ENCODE measurements at regions not wholly inside any gene's neighbourhood (a gene's known extent, or its start where the extent isn't known, plus 50 kb on each side); places are given as distances from the start of the nearest gene placed in this dataset.

DNA sequence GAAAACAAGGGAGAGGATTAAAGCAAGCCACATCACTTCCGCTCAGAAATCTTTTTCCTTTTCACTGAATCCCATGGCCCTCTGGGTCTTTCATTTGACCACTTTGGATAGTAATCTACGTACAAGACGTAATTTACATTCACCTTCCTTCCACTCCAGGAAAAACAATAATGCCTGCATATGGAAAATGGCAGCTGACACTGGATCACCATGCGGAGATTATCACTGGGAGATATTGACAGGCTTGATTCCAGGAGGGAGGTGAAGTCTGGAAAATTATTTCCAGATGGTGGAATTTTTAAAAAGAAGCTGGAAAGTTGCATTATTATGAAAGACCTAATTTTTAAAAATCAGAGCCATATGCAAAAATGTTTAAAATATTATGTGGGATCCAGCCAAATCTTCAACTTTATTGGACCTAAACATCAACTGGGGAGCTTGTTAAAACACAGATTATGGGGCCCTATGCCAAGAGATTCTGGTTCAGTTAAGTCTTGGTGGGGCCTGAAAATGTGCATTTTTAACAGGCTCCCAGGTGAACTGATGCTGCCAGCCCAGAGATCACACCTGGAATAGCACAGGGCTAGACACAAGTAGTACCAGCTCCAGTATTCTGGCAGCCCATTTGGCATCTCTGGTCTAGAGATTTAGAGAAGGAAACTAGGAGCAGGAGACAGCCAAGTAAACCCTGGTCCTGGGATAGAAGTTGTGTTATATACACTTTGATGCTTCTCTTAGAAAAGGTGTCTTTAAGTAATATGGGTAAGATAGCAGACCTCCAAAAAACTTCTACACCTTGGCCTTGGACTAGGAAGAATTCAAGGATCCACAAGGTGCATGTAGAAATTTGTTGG lies 290.3 kb upstream of the LDB2 start:
- Histone ChIP-seq H3K4me3 (IDR thresholded peaks at IDR 0.05; ENCODE audit: insufficient read depth, low read depth, low read length) (no peak overlapping the region), H4K20me1 (ENCODE audit: insufficient read depth) (no peaks in the 10 kb centered on the region), H3K36me3 (ENCODE audit: insufficient read depth) (no peaks in the 10 kb centered on the region), H3K27ac (no peak overlapping the region), H3K9ac (no peak overlapping the region), H3K4me1 (ENCODE audit: low read depth, poor library complexity, severe bottlenecking) (no peaks in the 10 kb centered on the region), H3K4me2 (no peak overlapping the region), H2AFZ (ENCODE audit: low read depth) (no peak overlapping the region), H3K27me3 (ENCODE audit: insufficient read depth, low read depth) (no peaks in the 10 kb centered on the region), H3K79me2 (ENCODE audit: insufficient read depth, low read depth) (no peaks in the 10 kb centered on the region)
- TF ChIP-seq, protein P1, sequence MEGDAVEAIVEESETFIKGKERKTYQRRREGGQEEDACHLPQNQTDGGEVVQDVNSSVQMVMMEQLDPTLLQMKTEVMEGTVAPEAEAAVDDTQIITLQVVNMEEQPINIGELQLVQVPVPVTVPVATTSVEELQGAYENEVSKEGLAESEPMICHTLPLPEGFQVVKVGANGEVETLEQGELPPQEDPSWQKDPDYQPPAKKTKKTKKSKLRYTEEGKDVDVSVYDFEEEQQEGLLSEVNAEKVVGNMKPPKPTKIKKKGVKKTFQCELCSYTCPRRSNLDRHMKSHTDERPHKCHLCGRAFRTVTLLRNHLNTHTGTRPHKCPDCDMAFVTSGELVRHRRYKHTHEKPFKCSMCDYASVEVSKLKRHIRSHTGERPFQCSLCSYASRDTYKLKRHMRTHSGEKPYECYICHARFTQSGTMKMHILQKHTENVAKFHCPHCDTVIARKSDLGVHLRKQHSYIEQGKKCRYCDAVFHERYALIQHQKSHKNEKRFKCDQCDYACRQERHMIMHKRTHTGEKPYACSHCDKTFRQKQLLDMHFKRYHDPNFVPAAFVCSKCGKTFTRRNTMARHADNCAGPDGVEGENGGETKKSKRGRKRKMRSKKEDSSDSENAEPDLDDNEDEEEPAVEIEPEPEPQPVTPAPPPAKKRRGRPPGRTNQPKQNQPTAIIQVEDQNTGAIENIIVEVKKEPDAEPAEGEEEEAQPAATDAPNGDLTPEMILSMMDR (conservative IDR thresholded peaks at IDR 0.05; ENCODE audit: low read depth, low read length) = no peak

DNA sequence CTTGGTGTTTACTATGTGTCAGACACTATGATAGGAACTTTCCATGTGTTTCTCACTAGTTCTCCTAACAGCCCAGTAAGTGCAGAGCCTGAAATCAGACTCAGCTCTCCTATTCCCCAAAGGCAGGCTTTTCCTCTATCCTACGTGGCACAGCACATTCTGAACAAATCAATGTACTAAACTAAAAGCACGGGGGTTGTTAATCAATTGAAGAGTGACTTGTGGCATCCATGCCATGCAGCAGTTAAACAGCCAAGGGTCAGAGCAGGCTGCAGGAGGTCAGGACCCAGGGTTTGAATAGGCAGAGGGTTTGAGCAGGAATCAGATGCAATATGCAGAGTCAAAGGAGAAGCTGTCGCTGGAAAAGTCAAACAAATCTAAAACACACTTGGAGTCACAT lies 289.7 kb upstream of the LDB2 start:
- Histone ChIP-seq H3K4me1 (ENCODE audit: low read depth, poor library complexity, severe bottlenecking) (no peaks in the 10 kb centered on the region), H3K9ac (no peak overlapping the region), H3K27me3 (ENCODE audit: insufficient read depth, low read depth) (no peaks in the 10 kb centered on the region), H2AFZ (ENCODE audit: low read depth) (no peak overlapping the region), H3K27ac (no peak overlapping the region), H3K79me2 (ENCODE audit: insufficient read depth, low read depth) (no peaks in the 10 kb centered on the region), H3K4me3 (IDR thresholded peaks at IDR 0.05; ENCODE audit: insufficient read depth, low read depth, low read length) (no peak overlapping the region), H3K4me2 (no peak overlapping the region), H3K36me3 (ENCODE audit: insufficient read depth) (no peaks in the 10 kb centered on the region), H4K20me1 (ENCODE audit: insufficient read depth) (no peaks in the 10 kb centered on the region)
- TF ChIP-seq, protein P1 (conservative IDR thresholded peaks at IDR 0.05; ENCODE audit: low read depth, low read length) = no peak

DNA sequence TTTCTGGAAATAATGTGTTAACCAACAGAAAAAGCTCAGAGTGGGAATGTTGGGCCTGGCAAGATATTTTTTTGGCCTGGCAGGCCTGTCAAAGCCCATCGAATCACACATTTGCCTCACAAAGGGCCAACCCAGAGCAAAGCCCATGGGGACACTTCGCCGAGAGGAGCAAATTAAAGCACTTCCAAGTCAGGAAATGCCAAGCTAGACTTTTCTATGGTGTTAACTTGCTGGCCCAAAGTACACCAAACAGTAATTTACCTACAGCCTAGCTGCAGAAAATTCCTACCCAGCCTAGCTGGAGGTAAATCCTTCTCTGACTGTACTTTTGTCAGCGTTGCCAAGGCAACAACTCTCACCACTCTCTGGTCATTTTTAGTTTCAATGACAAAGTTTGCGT lies 288.6 kb upstream of the LDB2 start:
- no peak overlapping the region for H3K4me2 ChIP-seq
- no peaks in the 10 kb centered on the region for H3K36me3 ChIP-seq (ENCODE audit: insufficient read depth)
- H3K79me2 ChIP-seq (ENCODE audit: insufficient read depth, low read depth) = no peaks in the 10 kb centered on the region
- no peaks in the 10 kb centered on the region for H3K27me3 ChIP-seq (ENCODE audit: insufficient read depth, low read depth)
- TF ChIP-seq, protein P1 (conservative IDR thresholded peaks at IDR 0.05; ENCODE audit: low read depth, low read length) = no peak
- H3K4me3 ChIP-seq (IDR thresholded peaks at IDR 0.05; ENCODE audit: insufficient read depth, low read depth, low read length) = no peak overlapping the region
- H2AFZ ChIP-seq (ENCODE audit: low read depth) = no peak overlapping the region
- no peak overlapping the region for H3K27ac ChIP-seq
- no peaks in the 10 kb centered on the region for H3K4me1 ChIP-seq (ENCODE audit: low read depth, poor library complexity, severe bottlenecking)
- no peaks in the 10 kb centered on the region for H4K20me1 ChIP-seq (ENCODE audit: insufficient read depth)
- H3K9ac ChIP-seq = no peak overlapping the region

DNA sequence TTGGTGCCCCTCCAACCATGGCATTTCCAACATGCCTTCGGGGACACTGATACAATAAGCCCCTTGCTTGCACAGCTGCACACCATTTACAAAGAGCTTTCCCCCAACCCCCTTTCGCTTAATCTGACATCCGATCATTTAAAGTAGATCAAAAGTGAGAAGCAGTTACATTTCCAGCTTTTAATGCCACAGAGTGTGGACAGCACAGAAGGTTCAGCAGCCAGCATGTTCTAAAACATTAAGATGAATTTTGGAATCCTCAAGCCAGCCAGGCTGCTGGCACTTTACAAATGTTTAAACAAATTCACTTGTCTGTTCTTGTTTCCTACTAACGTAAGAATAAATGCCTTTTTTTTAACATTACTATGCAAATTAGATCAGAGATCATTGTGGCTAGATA lies 284.4 kb upstream of the LDB2 start:
- no peak overlapping the region for H3K4me3 ChIP-seq (IDR thresholded peaks at IDR 0.05; ENCODE audit: insufficient read depth, low read depth, low read length)
- H3K27ac ChIP-seq = no peak overlapping the region
- no peaks in the 10 kb centered on the region for H3K36me3 ChIP-seq (ENCODE audit: insufficient read depth)
- H3K79me2 ChIP-seq (ENCODE audit: insufficient read depth, low read depth) = no peaks in the 10 kb centered on the region
- H2AFZ ChIP-seq (ENCODE audit: low read depth) = no peak overlapping the region
- H3K27me3 ChIP-seq (ENCODE audit: insufficient read depth, low read depth) = no peaks in the 10 kb centered on the region
- H3K4me1 ChIP-seq (ENCODE audit: low read depth, poor library complexity, severe bottlenecking) = no peaks in the 10 kb centered on the region
- no peaks in the 10 kb centered on the region for H4K20me1 ChIP-seq (ENCODE audit: insufficient read depth)
- no peak overlapping the region for H3K4me2 ChIP-seq
- no peak overlapping the region for H3K9ac ChIP-seq
- TF ChIP-seq, protein P1 (conservative IDR thresholded peaks at IDR 0.05; ENCODE audit: low read depth, low read length) = no peak
